ENCODE measurements at regions not wholly inside any gene's neighbourhood (a gene's known extent, or its start where the extent isn't known, plus 50 kb on each side); places are given as distances from the start of the nearest gene placed in this dataset.

DNA sequence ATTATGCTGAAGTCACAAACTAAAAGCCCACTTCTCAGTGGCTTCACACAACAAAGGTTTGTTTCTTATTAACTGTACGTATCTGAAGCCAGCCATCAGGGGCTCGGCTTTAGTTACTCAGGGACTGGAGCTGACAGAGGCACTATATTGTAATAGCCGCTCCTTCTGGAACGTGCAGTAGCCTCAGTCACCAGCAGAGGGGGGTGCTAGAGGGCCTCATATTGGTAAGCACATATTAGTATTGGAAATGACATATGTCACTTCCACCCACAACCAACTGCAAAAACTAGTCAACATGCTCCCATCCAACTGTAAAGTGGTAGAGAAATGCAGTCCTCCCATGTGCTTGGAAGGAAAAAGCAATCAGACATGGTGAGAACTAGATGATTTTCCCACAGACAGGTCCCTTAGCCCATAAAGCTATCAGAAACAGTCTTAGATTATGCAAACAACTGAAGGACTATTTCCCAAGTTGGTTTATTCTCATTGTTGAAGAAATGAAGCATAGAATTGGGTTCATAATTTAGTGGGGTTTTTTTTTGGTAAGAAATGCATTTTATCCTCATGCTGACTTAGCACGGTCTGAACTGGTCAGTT lies 183.6 kb upstream of the G2E3 start:
- H3K27me3 ChIP-seq (ENCODE audit: control insufficient read depth, insufficient read depth, low read length), result no peaks in the 10 kb centered on the region
- H3K4me1 ChIP-seq (ENCODE audit: control insufficient read depth in 2 of 3, insufficient read depth in 2 of 3, low read depth in 1 of 3, low read length in 3 of 3), result no peaks in the 10 kb centered on the region
- TF ChIP-seq, protein P1, sequence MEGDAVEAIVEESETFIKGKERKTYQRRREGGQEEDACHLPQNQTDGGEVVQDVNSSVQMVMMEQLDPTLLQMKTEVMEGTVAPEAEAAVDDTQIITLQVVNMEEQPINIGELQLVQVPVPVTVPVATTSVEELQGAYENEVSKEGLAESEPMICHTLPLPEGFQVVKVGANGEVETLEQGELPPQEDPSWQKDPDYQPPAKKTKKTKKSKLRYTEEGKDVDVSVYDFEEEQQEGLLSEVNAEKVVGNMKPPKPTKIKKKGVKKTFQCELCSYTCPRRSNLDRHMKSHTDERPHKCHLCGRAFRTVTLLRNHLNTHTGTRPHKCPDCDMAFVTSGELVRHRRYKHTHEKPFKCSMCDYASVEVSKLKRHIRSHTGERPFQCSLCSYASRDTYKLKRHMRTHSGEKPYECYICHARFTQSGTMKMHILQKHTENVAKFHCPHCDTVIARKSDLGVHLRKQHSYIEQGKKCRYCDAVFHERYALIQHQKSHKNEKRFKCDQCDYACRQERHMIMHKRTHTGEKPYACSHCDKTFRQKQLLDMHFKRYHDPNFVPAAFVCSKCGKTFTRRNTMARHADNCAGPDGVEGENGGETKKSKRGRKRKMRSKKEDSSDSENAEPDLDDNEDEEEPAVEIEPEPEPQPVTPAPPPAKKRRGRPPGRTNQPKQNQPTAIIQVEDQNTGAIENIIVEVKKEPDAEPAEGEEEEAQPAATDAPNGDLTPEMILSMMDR (IDR thresholded peaks at IDR 0.05; ENCODE audit: borderline replicate concordance, extremely low read depth, insufficient read depth), result peak; percentile 55
- intact Hi-C loops (cut with DNase I), result no loop called here
- peak in 4 of 5 donors; percentile 21 to 51 (median 43) for DNase-seq
- H3K9ac ChIP-seq (ENCODE audit: low read length in 3 of 3), result no peak overlapping the region
- no peaks in the 10 kb centered on the region for H3K9me3 ChIP-seq (ENCODE audit: control insufficient read depth in 2 of 3, insufficient read depth in 1 of 3, low read length in 3 of 3)
- FAIRE-seq, result no peak
- no peaks in the 10 kb centered on the region for H3K36me3 ChIP-seq (ENCODE audit: control insufficient read depth in 2 of 3, insufficient read depth in 3 of 3, low read length in 3 of 3)
- H3K27ac ChIP-seq (ENCODE audit: low read depth in 2 of 2, low read length in 2 of 2), result no peak overlapping the region
- no peak overlapping the region for H3K4me3 ChIP-seq (ENCODE audit: low read length in 3 of 3)

DNA sequence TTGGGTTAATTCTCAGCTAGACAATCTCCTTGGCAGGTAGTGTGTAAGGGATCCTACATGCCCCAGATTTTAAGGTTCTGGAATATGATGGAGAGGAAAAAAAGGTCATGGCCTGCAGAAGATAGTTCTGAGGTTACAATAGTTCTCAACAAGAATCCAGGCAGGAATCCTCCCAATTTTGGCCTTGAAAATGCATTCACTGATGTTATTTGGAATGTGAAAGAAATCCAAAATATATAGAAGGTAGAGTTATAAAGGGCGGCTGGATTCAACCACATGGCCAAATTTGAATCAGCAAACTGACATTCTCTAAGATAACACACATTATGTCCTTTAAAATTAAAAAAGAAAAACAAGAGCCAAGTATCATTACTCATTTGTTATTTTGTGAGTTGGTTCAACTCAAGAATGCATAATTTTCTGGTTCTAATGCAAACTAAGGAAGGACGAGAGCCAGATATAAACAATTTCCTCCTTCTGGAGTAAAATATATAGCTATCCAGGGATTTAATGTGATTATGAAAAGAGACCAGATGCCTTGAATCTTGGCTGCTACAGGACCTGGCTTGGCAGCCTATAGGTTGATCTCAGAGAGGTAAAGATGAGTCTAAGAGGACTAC lies 177.0 kb upstream of the G2E3 start:
- intact Hi-C loops (cut with DNase I), result no loop called here
- FAIRE-seq, result no peak

DNA sequence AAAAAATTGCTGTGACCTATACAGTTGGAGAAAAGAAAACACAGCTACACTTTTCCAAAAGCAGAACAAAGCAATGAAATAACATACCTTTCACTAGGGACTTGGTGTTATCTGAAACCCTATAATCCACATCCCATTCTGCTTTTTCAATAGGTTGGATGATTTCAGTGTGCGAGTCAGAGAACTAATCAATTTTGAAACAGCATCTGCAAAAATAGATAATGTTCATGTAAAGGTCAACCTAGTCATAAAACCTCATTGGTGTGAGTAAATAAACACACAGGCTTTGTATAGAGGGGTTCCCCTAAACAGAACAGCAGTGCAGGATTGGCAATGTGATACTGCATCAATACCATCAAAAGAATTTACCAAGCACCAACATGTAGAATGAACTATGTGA lies 173.0 kb upstream of the G2E3 start:
- intact Hi-C loops (cut with DNase I), result no loop called here
- FAIRE-seq (no peak), DNase-seq (no peak)
- Histone ChIP-seq H3K9ac (ENCODE audit: low read length in 3 of 3) (no peak overlapping the region), H3K4me1 (ENCODE audit: control insufficient read depth in 2 of 3, insufficient read depth in 2 of 3, low read depth in 1 of 3, low read length in 3 of 3) (no peaks in the 10 kb centered on the region), H3K27me3 (ENCODE audit: control insufficient read depth, insufficient read depth, low read length) (no peaks in the 10 kb centered on the region), H3K36me3 (ENCODE audit: control insufficient read depth in 2 of 3, insufficient read depth in 3 of 3, low read length in 3 of 3) (no peaks in the 10 kb centered on the region), H3K9me3 (ENCODE audit: control insufficient read depth in 2 of 3, insufficient read depth in 1 of 3, low read length in 3 of 3) (no peaks in the 10 kb centered on the region), H3K4me3 (ENCODE audit: low read length in 3 of 3) (no peak overlapping the region), H3K27ac (ENCODE audit: low read depth in 2 of 2, low read length in 2 of 2) (no peak overlapping the region)
- TF ChIP-seq, protein P1 (IDR thresholded peaks at IDR 0.05; ENCODE audit: borderline replicate concordance, extremely low read depth, insufficient read depth), result no peak

More for the DNA sequence above, 177.0 kb upstream of the G2E3 start:
- no peaks in the 10 kb centered on the region for H3K4me1 ChIP-seq (ENCODE audit: control insufficient read depth in 2 of 3, insufficient read depth in 2 of 3, low read depth in 1 of 3, low read length in 3 of 3)
- no peak overlapping the region for H3K4me3 ChIP-seq (ENCODE audit: low read length in 3 of 3)
- no peak overlapping the region for H3K27ac ChIP-seq (ENCODE audit: low read depth in 2 of 2, low read length in 2 of 2)
- H3K27me3 ChIP-seq (ENCODE audit: control insufficient read depth, insufficient read depth, low read length), result no peaks in the 10 kb centered on the region
- no peaks in the 10 kb centered on the region for H3K9me3 ChIP-seq (ENCODE audit: control insufficient read depth in 2 of 3, insufficient read depth in 1 of 3, low read length in 3 of 3)
- TF ChIP-seq, protein P1 (IDR thresholded peaks at IDR 0.05; ENCODE audit: borderline replicate concordance, extremely low read depth, insufficient read depth), result no peak
- H3K9ac ChIP-seq (ENCODE audit: low read length in 3 of 3), result no peak overlapping the region
- H3K36me3 ChIP-seq (ENCODE audit: control insufficient read depth in 2 of 3, insufficient read depth in 3 of 3, low read length in 3 of 3), result no peaks in the 10 kb centered on the region
- no peak for DNase-seq
